Kidney (tissue), 13 donors: ENCODE measurements at regions not wholly inside any gene's neighbourhood (a gene's known extent, or its start where the extent isn't known, plus 50 kb on each side); places are given as distances from the start of the nearest gene placed in this dataset.

Source experiments
- DNase-seq, 5 donors: peaks; one replicate each; pipeline ENCODE4 v3.0.0-alpha.2; 2013 to 2020
- FAIRE-seq: peaks from 2 replicates; lab custom pipeline; 2012; peaks lifted over from hg19 to GRCh38; lab: Jason Lieb, UNC
- H3K27ac ChIP-seq, 2 donors: one replicate each; pipeline ENCODE4 v1.7.0; 2013; ENCODE audit warnings: low read depth in 2 of 2, low read length in 2 of 2, inconsistent platforms in 1 of 2
- H3K27me3 ChIP-seq: one replicate; pipeline ENCODE4 v1.7.1; 2013; ENCODE audit warnings: low read length, inconsistent platforms; ENCODE audit not compliant: control insufficient read depth, insufficient read depth
- H3K36me3 ChIP-seq, 3 donors: one replicate each; pipeline versions ENCODE4 v1.7.0 to v1.7.1; 2013; ENCODE audit warnings: low read length in 3 of 3, control low read depth in 1 of 3, inconsistent platforms in 1 of 3; ENCODE audit not compliant: insufficient read depth in 3 of 3, control insufficient read depth in 2 of 3
- H3K4me1 ChIP-seq, 3 donors: one replicate each; pipeline versions ENCODE4 v1.7.0 to v1.7.1; 2013; ENCODE audit warnings: low read length in 3 of 3, inconsistent platforms in 1 of 3, low read depth in 1 of 3; ENCODE audit not compliant: control insufficient read depth in 2 of 3, insufficient read depth in 2 of 3
- H3K4me3 ChIP-seq, 3 donors: one replicate each; pipeline versions ENCODE4 v1.7.0 to v1.8.1; 2013; ENCODE audit warnings: low read length in 3 of 3, control low read depth in 1 of 3, inconsistent platforms in 1 of 3
- H3K9ac ChIP-seq, 3 donors: one replicate each; pipeline versions ENCODE4 v1.7.0 to v1.7.1; 2013; ENCODE audit warnings: low read length in 3 of 3, control low read depth in 1 of 3, inconsistent platforms in 1 of 3
- H3K9me3 ChIP-seq, 3 donors: one replicate each; pipeline versions ENCODE4 v1.7.0 to v1.7.1; 2013; ENCODE audit warnings: low read length in 3 of 3, control low read depth in 1 of 3, inconsistent platforms in 1 of 3; ENCODE audit not compliant: control insufficient read depth in 2 of 3, insufficient read depth in 1 of 3
- CTCF ChIP-seq: IDR thresholded peaks from 3 replicates; pipeline ENCODE4 v1.5.1; 2012; ENCODE audit warnings: mild to moderate bottlenecking, moderate library complexity, borderline replicate concordance; ENCODE audit not compliant: insufficient read depth; ENCODE audit errors: extremely low read depth
- intact Hi-C: fragments of 100-400 bp; cut with DNase I; formaldehyde crosslinking; loops from one replicate; pipeline ENCODE4 v1.11.1; 2022
- donor health status: control.
- donor health status: control.
- donor health status: control.
- donor health status: control.
- donor health status: control.
- donor health status: DM: yes; HTN: yes; CAD: no.
- donor health status: Normal renal cell carcinoma (clear cell type).

- no peaks in the 10 kb centered on the region for H3K4me1 ChIP-seq
- H3K27me3 ChIP-seq: no peaks in the 10 kb centered on the region
- intact Hi-C loops: no loop called here
- no peak for FAIRE-seq
- no peak overlapping the region for H3K9ac ChIP-seq
- no peak overlapping the region for H3K27ac ChIP-seq
- H3K36me3 ChIP-seq: no peaks in the 10 kb centered on the region
- no peaks in the 10 kb centered on the region for H3K9me3 ChIP-seq
- no peak for DNase-seq
- H3K4me3 ChIP-seq: no peak overlapping the region
- no peak for TF ChIP-seq CTCF
Measured at GRCh38 chr2:217225596-217225995, 365.7 kb upstream of the TNP1 start.

- no peaks in the 10 kb centered on the region for H3K4me1 ChIP-seq
- H3K9ac ChIP-seq: no peak overlapping the region
- intact Hi-C loops: no loop called here
- no peaks in the 10 kb centered on the region for H3K36me3 ChIP-seq
- no peaks in the 10 kb centered on the region for H3K9me3 ChIP-seq
- no peak overlapping the region for H3K27ac ChIP-seq
- DNase-seq (peak in 1 of 5 donors; percentile 60), FAIRE-seq (no peak)
- no peak for TF ChIP-seq CTCF
- H3K4me3 ChIP-seq: no peak overlapping the region
- H3K27me3 ChIP-seq: no peaks in the 10 kb centered on the region
Measured at GRCh38 chr2:217223222-217223930, 363.5 kb upstream of the TNP1 start.

- intact Hi-C loops: no loop called here
- FAIRE-seq: no peak
Measured at GRCh38 chr2:217222309-217222910, 362.5 kb upstream of the TNP1 start.

More at GRCh38 chr2:217222309-217222910, 362.5 kb upstream of the TNP1 start:
- no peak overlapping the region for H3K4me3 ChIP-seq
- DNase-seq: no peak
- TF ChIP-seq CTCF: no peak
- H3K4me1 ChIP-seq: no peaks in the 10 kb centered on the region
- no peaks in the 10 kb centered on the region for H3K36me3 ChIP-seq
- no peak overlapping the region for H3K9ac ChIP-seq
- H3K9me3 ChIP-seq: no peaks in the 10 kb centered on the region
- H3K27me3 ChIP-seq: no peaks in the 10 kb centered on the region
- no peak overlapping the region for H3K27ac ChIP-seq
